SK-N-DZ (cell line): ENCODE measurements at regions not wholly inside any gene's neighbourhood (a gene's known extent, or its start where the extent isn't known, plus 50 kb on each side); places are given as distances from the start of the nearest gene placed in this dataset.

Source experiments
- DNase-seq: peaks from one replicate; pipeline ENCODE4 v3.0.0-alpha.2; 2015; ENCODE audit warnings: low spot score

DNA sequence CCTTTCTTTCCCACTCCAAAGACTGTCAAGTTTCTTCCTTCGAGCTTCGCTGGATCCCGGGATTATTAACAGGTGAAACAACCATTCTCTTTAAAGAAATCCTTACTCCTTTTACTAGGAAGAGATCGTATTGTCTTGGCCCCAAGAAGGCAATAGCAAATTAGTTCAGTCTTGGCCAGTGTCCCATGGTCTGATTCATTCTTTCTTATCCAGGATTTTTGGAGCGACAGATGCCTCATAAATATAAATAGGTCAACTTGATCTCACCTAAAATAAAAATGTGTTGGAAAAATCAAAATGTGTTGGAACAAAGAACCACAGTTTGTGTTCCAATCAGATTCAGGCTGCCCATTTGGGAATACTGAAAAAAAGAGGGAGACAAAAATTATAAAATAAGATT, 140.1 kb upstream of the TMEM108 start:
- DNase-seq: no peak

DNA sequence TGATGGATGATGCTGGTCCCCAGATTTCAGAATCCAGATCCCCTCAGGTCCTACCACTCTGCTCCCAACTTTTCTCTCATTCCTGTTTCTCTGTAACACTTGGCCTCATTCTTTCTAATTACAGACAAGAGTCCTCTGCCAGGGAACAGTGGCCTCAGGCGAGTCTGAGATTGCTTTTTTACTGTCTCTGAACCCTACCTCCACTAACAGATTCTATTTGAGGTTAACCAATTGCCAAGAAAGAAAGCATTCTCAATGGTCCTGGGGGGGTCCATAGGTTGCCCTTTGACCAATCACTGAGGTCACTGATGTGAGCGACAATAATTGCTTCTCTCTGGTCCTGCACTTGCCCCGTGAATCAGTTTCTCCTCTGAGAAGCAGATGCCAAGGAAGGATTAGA, 145.2 kb upstream of the TMEM108 start:
- DNase-seq: no peak

DNA sequence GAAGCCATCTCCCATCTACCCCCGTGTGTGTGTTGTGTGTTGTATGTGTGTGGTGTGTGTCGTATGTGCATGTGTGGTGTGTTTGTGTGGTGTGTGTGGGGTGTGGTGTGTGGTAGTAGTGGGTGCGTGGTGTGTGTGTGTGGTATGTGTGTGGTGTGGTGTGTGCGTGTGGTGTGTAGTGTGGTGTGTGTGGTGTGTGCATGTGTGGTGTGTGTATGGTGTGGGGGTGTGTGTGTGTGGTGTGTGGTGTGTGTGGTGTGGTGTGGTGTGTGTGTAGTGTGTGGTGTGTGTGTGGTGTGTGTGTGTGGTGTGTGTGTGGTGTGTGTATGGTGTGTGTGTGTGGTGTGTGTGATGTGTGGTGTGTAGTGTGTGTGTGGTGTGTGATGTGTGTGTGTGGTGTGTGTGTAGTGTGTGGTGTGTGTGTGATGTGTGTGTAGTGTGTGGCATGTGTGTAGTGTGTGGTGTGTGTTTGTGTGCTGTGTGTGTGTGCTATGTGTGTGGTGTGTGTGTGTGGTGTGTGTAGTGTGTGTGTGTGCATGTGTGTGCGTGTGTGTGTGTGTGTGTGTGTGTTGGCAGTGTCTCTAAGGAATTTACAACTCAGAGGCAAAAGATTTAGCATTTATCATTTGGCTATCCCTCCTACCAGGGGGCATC, 156.3 kb upstream of the TMEM108 start:
- no peak for DNase-seq

DNA sequence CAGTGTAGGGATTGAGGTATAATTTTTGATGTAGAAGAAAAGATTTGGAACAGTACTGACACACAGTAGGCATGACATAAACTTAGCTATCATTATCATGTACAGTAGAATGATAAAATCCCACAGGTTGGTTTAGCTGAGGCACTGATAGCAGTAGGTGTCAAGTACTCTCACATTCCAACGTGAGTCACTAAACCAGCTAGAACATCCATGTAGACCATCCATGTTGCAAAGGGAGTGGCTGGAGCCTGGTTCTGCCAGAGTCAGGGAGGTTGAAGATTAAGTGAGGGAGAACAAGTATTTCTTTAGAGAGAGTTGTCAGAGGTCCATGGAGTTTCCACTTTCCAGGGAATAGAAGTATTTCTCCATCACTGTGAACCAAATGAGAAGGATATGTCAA, 157.2 kb upstream of the TMEM108 start:
- no peak for DNase-seq

DNA sequence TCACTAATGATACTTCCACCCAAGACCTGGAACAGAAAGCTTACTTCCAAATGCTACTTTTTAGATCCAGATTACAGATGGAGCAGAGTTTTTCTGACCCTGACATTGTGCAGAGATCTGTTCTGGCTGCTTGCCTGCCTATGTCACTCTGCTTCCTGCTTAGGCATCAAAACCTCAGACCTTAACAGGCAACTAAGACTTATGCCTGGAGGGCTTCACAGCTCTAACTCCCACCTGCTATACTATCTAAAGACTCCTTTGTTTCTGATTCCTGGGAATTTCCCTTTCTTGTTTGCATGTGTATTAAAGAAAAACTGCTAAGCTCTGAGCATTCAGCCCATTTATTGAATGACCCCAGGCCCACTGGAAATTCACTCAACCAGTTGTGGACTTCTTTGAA, 157.4 kb upstream of the NPHP3 start:
- DNase-seq: peak; percentile 21

DNA sequence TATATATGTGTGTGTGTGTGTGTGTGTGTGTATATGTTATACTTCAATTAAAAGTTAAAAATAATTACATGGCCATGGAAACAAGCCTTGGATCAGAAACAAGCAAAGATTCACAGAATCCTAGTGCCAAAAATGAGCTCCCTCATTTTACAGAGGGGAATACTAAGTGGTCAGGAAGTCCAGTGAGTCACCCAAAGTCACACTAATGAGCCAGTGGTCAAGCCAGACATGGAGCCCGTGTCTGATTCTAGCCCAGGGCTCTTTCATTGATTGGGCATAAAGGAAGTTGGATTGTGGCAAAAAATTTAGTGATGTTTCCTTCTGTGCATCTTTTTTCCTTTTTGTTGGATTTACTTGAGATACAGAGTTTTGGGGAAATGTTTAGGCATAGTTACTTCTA, 152.5 kb upstream of the NPHP3 start:
- no peak for DNase-seq

GRCh38 chr3:132872711-132873110, 150.5 kb upstream of the NPHP3 start:
- DNase-seq: no peak

DNA sequence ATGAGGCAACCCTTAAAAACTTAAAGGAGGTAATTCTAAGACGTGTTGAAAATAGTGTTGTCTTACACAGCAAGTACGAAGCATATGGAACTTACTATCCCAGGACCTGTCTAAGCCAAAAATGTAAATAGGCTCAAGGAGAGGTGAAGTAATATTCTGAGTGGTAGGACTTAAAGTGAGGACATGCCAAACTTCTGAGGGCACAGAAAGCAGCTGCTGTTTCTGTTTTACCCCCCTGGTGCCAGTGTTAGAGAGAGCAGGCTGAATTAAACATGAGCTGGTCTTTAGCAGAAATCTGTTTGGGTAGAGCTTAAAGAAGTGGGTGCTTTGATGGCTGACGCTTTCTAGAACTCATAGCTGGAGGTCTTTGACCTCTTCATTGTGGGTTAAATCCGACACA, 149.7 kb upstream of the NPHP3 start:
- no peak for DNase-seq

DNA sequence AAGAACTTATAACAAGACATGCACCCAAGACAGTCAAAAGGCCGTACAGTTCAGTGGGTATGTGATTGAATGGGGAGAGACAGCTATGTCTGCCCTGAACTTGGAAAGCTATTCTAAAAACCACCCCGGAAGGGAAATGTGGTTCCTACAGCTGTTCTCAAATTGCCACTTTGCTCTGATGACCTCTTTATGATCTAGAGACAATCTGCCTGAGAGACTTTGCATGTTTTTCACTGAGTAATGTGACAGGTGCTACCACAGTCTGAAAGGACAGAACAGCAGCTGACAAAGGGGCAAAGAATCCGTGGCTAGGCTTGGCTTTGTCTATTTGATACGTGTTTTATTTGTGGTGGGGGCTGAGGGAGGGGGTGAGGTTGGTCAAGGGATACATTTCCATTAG, 148.3 kb upstream of the NPHP3 start:
- no peak for DNase-seq

DNA sequence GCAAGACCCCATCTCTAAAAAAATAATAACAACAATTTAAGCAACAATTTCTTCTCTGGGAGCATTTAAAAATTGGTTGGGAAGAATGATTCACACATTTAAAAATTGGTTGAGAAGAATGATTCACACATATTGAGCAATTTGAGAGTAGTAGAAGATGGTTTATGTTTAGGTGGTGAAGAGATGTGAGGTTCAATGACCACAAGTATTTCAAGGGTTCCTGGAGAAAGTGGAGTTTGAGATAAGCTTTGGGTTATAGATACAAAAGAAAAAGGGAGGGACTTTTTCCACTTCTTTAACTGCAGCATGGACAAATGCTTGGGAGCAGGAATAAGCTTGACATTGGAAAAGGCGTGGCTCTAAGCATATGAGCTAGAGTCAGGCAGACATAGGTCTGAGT, 145.7 kb upstream of the NPHP3 start:
- DNase-seq: no peak

DNA sequence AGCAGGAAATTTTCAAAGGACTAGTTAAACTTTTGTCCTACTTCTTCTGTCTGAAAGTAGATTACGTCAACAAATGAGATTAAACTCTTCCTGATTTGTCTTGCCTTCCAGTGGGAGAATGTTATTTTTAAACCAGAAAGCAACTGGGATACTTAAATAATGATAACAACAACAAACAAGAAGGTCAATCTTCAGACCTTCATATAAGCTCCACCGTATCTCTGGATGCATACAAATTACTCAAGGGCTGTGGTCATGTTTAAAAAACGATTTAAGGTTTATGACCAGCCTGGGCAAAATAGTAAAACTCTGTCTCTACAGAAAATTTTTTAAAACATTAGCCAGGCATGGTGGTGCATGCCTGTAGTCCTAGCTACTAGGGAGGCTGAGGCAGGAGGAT, 145.3 kb upstream of the NPHP3 start:
- no peak for DNase-seq

- no peak for DNase-seq
Observed at GRCh38 chr3:132857317-132857716, 135.1 kb upstream of the NPHP3 start.

DNA sequence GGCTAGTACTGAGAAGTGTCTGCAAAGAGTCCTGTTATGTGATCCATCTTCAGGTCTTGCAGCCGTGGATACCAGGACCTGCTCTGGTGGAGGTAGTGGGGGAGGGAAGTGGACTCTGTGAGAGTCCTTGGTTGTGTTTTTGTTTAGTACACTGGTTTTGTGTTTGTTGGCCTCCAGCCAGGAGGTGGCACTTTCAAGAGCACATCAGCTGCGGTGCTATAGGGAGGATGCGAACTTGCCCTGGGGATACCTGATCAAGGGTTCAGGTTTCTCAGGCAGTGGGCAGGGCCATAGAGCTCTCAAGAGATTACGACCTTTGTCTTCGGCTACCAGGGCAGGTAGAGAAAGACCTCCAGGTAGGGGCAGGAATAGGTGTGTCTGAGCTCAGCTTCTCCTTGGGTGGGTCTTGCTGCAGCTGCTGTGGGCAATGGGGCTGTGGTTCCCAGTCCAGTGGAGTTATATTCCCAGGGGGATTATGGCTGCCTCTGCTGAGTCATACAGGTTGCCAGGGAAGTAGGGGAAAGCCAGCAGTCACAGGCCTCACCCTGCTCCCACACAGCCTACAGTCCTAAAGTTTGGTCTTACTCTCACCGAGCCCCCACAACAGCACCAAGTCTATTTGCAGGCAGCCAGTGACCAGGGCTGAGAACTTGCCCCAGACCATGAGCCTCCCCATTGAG, 132.8 kb upstream of the NPHP3 start:
- DNase-seq: no peak

GRCh38 chr3:132847849-132848625, 125.8 kb upstream of the NPHP3 start:
- DNase-seq: no peak

DNA sequence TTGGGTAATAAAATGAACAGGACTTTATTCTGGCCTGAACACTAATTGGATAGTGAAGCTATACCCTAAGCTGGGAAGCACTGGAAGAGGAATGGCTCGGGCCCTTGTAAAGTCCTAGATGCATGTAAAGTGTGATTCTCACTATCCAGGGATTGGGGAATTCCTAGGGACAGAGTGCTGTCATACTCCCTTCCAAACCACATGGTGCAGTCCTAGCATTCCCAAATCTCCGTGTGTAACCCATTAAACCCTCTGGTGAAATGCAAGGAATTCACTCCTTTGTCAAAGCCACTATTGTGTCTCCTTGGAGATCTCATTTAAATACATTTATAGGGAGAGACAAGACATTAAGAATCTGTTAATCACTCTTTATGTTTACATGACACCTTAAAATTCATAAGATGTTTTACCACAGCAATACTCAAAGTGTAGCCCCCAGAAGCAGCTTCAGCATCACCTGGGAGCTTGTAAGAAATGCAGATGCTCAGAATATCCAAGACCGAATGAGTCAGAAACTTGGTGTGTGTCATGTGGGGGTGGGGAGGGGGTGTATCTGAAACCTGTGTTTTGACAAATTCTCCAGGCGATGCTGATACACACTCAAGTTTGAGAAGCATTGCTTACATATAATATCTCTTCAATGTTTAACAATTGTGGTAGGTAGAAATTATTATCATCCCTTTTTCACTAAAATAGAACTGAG, 121.8 kb upstream of the NPHP3 start:
- DNase-seq: no peak

DNA sequence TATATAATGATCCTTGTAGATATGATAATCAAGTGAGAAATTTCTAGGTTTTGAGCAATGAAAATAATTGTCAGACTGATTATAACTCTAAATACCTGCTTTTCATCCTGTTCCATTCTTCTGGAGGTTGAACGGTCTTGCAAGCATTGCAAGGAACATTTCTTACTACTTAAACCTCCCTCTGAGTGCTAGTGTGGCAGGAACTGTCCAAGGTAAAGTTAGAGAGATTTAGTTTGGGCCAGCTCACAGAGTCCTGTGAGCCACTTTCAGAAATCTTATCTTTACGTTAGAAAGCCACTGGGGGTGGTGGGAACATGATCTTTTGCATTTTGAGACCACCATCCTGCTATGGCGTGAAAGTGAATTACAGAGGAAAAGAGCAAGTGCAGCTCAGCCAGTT, 121.1 kb upstream of the NPHP3 start:
- no peak for DNase-seq

- no peak for DNase-seq
Observed at GRCh38 chr3:132841621-132842020, 119.4 kb upstream of the NPHP3 start.

- no peak for DNase-seq
Observed at GRCh38 chr3:132840201-132840700, 118.0 kb upstream of the NPHP3 start.

DNA sequence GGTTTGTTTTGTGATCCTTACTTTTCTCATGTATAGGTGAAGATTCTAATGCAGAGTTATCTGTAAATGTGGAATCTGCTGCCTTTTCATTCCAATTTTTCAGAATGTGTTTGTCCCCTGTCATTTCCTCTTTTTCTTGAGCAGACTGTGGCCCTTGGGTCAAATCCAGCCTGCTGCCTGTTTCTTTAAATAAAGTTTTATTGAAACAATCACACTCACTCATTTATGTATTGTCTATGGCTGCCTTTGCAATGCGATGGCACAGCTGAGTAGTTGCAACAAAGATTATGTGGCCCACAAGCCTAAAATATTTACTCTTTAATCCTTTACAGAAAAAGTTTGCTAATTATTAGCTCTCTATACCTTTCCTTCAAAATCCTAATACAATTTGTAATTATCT, 116.3 kb upstream of the NPHP3 start:
- no peak for DNase-seq

GRCh38 chr3:132837615-132838014, 115.4 kb upstream of the NPHP3 start:
- DNase-seq: no peak

DNA sequence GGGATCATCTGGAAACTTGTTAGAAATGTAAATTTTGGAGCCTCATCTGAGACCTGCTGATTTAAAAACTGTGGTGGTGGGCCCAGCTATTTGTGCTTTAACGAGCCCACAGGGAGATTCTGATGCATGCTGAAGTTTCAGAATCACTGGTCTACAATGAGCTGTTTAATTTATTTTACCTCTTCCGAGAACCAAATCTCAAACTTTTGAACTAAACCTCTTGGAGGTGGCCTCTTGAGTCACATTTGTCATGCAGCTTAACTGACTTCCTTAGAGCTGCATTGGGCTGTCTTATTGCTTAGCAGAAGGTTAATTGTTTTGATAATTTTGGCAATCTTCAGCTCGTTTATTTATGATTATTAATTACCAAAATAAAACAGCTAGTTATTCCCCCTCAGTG, 112.1 kb upstream of the NPHP3 start:
- DNase-seq: no peak

GRCh38 chr3:132829101-132829500, 106.9 kb upstream of the NPHP3 start:
- DNase-seq: no peak
